ENCODE measurements at regions not wholly inside any gene's neighbourhood (a gene's known extent, or its start where the extent isn't known, plus 50 kb on each side); places are given as distances from the start of the nearest gene placed in this dataset.

DNA sequence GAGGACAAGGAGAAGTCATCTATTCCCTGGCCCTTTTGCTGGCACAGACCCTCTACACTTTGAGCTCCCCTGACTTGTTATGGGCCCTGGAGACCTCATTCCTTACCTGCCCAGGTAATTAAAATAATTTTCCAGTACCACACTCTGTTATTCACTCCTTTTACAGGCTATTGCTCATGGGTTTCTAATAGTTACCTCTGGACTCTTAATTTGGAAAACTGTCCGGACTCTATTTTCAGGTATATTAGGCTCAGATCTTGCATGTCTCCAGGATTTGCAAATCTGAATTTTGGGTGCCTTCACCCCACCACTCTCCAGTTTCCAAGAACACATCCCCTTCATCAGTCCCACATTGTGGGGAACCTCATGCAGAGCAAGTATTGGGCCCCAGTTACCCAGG, 186.8 kb upstream of the SESN3 start:
- TF ChIP-seq EP300 (IDR thresholded peaks at IDR 0.05; ENCODE audit: borderline replicate concordance) (no peak), RAD21 (IDR thresholded peaks at IDR 0.05; ENCODE audit: low read depth) (no peak), FOXM1 (IDR thresholded peaks at IDR 0.05; ENCODE audit: borderline replicate concordance, low read depth) (no peak)
- TF ChIP-seq, protein P1, sequence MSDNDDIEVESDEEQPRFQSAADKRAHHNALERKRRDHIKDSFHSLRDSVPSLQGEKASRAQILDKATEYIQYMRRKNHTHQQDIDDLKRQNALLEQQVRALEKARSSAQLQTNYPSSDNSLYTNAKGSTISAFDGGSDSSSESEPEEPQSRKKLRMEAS (IDR thresholded peaks at IDR 0.05), result no peak
- TF ChIP-seq, protein P2, sequence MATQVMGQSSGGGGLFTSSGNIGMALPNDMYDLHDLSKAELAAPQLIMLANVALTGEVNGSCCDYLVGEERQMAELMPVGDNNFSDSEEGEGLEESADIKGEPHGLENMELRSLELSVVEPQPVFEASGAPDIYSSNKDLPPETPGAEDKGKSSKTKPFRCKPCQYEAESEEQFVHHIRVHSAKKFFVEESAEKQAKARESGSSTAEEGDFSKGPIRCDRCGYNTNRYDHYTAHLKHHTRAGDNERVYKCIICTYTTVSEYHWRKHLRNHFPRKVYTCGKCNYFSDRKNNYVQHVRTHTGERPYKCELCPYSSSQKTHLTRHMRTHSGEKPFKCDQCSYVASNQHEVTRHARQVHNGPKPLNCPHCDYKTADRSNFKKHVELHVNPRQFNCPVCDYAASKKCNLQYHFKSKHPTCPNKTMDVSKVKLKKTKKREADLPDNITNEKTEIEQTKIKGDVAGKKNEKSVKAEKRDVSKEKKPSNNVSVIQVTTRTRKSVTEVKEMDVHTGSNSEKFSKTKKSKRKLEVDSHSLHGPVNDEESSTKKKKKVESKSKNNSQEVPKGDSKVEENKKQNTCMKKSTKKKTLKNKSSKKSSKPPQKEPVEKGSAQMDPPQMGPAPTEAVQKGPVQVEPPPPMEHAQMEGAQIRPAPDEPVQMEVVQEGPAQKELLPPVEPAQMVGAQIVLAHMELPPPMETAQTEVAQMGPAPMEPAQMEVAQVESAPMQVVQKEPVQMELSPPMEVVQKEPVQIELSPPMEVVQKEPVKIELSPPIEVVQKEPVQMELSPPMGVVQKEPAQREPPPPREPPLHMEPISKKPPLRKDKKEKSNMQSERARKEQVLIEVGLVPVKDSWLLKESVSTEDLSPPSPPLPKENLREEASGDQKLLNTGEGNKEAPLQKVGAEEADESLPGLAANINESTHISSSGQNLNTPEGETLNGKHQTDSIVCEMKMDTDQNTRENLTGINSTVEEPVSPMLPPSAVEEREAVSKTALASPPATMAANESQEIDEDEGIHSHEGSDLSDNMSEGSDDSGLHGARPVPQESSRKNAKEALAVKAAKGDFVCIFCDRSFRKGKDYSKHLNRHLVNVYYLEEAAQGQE (IDR thresholded peaks at IDR 0.05; ENCODE audit: low read depth), result no peak
